GM23248 (cell line): ENCODE measurements at regions not wholly inside any gene's neighbourhood (a gene's known extent, or its start where the extent isn't known, plus 50 kb on each side); places are given as distances from the start of the nearest gene placed in this dataset.

ENCODE experiments used
- EZH2 ChIP-seq: fragments of 200-600 bp; sonication (generic); IDR thresholded peaks from 2 replicates; pipeline ENCODE4 v1.6.1; 2018; ENCODE audit warnings: antibody characterized with exemption, mild to moderate bottlenecking; ENCODE audit not compliant: insufficient read depth, poor library complexity, severe bottlenecking
- EZH2phosphoT487 ChIP-seq: fragments of 200-600 bp; sonication (generic); IDR thresholded peaks from 2 replicates; pipeline ENCODE4 v1.6.1; 2018; ENCODE audit warnings: antibody characterized with exemption, moderate library complexity, mild to moderate bottlenecking, low read depth; ENCODE audit not compliant: insufficient read depth

GRCh38 chr4:12791536-12791935 is 692.6 kb downstream of the RAB28 start:
- TF ChIP-seq EZH2 (no peak), EZH2phosphoT487 (no peak)
